ENCODE measurements at regions not wholly inside any gene's neighbourhood (a gene's known extent, or its start where the extent isn't known, plus 50 kb on each side); places are given as distances from the start of the nearest gene placed in this dataset.
A peak's percentile ranks its signal among the peaks of the same experiment; 100 is the strongest.
"Not testable (repeated sequence)": the region's sequence is repeated elsewhere in the genome, so short reads cannot be mapped to it uniquely, and the experiment has no call there.

DNA sequence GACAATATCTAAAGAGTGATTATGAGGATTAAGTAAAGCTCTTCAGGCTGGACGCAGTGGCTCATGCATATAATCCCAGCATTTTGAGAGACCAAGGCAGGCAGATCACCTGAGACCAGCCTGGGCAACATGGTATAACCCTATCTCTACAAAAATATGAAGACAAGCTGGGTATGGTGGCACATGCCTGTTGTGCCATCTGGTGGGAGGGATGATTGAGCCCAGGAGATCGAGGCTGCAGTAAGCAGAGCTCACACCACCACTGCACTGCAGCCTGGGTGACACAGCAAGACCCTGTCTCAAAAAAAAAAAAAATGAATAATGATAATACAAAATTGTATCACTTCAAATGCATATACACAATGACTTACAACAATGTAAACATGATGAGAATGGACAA lies 195.6 kb upstream of the AUTS2 start:
- no peak for DNase-seq

DNA sequence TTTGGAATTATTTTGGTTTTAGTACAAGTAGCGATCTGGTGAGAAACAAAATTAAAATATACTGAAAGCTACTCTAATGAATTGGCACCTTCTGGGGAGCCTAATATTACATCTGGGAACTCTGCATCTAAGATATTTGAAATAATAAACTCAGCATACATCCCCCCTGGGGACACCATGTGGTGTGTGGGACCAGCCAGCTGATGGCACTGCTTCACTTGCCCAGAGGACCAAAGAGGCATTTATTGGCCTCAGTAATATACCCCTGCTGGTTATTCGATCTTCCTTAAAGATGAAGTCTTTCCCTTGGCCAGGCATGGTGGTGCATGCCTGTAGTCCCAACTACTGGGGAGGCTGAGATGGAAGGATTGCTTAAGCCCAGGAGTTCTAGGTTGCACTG lies 195.1 kb upstream of the AUTS2 start:
- DNase-seq = no peak

DNA sequence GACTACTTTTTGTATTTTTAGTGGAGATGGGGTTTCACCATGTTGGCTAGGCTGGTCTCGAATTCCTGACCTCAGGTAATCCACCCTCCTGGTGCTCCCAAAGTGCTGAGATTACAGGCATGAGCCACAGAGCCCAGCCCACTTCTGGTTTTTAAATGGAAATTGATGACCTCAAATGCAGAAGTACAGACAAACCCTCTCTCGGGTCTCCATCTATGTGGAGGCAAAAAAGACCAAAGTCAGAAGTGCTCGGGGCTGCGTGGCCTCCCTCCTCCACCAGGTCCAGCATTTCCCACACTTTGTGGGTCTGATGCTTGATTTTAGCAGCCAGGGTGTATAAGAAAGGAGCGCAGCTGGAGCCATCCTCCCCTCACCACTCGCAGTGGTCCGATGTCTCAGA lies 187.3 kb upstream of the AUTS2 start:
- no peak for DNase-seq

DNA sequence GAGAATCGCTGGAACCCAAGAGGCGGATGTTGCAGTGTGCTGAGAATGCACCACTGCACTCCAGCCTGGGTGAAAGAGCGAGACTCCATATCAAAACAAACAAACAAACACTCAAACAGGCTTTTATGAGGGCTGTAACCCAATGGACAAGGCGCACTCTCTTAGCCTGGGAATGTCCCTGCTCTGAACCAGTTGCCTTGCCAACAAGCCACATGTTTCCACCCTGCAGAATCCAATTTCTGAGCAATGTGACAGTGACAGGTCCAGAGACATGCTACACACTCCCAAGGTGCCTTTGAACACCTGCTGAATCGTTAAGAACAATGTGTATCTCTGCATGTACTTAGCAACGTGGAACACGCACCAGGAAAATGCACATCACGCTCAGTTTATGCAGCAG lies 186.8 kb upstream of the AUTS2 start:
- no peak for DNase-seq

DNA sequence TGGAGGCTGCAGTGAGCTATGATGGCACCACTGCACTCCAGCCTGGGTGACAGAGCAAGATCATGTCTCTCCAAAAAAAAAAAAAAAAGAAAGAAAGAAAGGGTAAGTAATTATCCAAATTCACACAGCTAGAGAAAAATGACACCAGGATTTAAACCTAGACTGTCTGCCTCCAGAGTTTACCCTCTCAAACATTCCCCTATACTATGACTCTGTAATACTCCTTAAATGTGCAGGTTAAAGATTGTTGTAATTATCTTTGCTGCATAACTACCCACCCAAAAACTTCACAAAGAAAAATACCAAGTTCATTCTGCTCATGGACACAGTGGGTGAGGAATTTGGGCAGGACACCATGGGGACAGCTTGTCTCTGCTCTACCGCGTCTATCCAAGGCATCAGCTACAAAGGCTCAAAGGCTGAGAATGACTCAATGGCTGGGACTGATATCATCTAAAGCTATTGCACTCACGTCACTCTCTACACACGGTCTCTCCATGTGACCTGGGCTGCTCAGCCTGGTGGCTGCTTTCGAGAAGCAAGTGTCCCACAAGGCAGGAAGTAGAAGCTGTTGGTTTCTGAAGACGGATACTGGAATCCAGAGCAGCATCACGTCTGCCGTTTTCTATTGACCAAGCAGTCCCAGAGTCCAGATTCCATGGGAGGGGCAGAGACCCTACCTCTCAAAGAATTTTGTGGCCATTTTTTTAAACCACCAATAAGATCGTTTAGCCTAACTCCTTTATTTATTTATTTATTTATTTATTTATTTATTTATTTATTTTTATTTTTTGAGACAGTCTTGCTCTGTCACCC lies 185.7 kb upstream of the AUTS2 start:
- peak; percentile 28 for DNase-seq

DNA sequence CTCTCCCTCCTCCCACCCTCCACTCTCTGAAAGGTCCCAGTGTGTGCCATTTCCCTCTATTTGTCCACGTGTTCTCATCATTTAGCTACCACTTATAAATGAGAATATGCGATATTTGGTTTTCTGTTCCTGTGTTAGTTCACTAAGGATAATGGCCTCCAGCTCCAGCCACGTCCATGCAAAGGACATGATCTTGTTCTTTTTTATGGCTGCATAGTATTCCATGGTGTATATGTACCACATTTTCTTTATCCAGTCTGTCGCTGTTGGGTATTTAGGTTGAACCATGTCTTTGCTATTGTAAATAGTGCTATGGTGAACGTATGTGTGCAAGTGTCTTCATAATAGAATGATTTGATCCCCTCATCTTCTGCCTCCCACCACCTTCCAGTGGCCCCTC lies 183.7 kb upstream of the AUTS2 start:
- DNase-seq = no peak

DNA sequence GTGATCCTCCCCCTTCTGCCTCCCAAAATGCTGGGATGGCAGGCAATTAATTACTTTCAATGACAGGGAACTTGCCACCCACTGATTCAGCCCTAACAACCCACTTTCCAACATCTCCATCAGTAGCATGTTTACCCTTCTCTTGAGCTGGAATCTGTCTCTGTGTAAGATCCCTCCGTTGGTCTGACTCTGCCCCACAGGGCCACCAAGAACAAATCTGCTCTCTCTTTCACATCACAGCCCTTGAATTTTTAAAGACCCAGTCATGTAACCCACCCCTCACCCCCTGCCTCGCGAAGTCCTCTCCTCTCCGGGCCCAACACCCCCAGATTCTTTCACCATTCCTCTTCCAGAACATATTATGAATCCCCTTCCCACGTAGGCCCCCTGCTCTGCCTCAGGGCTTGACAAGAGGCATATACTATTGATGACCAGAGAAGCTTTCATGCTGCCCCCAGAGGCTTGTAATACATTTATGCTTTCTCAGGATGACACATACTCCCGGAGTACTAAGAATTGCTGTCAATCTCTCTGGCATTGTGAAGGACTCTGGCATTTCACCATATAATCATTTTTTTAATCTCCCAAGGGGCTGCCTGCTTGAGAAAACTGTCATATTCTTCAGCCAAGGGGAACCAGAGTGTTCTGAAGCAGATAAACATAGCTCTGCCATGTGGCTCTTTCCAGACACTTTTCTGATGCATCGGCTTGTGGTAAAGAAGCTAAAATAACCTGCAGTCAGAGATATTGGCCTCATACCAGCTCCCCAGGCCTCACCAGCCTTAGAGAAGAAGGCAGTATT lies 179.2 kb upstream of the AUTS2 start:
- no peak for DNase-seq

DNA sequence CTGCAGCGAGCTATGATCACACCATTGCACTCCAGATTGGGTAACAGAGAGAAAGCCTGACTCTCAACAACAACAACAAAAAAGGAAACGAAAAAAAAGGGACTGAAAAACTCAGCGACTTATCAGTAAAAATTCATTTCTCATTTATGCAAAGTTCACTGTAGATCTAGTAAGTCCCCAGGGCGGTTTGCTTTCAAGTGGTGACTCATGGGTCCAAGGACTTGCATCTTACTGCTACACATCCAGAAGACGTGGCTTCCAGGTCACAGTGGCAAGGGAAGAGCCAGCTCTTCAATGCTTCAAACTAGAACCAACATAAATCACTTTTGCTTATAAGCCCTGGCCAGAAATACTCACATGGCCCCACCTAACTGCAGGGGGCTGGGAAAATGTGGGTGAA lies 178.3 kb upstream of the AUTS2 start:
- DNase-seq = no peak

DNA sequence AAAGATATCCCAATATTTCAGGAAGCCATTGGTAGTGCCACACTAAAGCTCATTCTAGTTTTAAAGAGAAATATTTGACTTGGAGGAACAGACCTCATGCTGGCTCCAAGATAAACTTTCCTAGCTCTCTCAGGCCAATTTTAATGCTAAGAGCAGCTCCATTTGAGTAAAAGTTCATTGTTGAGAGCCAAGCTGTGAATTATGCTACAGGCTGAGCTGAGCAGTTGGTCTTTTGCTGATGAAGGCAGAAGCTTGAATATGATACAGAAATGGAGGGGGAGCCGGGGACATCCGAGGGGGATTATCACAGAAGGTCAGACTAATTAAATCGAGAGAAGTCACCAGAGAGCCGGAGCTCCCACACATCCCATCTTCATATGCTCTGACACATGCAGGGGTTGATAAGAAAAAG lies 175.7 kb upstream of the AUTS2 start:
- DNase-seq = no peak

DNA sequence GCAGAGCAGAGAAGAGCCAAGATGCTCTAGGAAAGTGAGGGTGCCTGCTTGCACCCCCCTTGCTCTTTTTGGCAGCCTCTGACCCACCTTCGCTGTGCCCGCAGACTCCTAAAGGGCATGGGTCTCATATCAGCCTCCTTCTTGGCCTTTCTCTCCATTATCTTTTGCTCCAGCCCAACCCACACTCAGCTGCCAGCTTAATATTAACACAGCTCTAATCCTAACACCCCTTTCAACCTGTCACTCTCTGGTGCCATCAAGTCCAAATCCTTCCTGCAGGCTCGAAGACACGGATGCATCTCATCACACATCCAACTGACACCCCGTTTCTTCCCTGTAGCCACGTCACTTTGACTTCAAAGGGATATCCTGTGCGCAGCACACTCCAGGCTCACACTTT lies 171.6 kb upstream of the AUTS2 start:
- DNase-seq = no peak

DNA sequence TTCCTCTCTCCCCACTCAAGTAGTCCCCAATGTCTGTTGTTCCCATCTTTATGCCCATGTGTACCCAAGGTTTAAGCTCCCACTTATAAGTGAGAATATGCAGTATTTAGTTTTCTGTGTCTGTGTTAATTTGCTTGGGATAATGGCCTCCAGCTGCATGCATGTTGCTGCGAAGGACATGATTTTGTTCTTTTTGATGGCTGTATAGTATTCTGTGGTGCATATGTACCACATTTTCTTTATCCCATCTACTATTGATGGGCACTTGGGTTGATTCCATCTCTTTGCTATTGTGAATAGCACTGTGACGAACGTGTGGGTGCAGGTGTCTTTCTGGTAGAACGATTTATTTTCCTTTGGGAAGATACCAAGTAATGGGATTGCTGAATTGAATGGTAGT lies 170.2 kb upstream of the AUTS2 start:
- DNase-seq = no peak

DNA sequence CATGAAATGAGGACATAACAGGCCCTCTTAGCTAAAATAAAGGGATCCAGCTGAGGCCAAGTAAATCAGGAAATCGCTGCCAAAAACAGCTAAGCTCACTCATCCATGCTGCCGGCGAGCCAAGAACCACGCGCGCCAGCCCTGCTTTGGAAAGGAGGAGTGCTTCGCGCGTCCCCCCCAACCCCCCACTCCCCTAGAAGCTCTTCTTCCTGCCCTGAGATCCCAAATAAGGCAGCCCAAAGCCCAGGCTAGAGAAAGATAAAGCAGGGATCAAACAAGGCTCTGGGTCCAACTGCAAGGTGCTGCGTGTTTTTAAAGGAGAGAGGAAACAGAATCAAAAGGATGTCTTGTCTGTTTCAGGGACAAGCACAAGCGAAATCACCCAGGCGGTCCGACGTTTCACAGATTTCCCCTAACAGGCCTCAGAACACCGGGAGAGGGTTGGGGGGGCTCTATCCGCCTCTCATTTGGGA lies 168.3 kb upstream of the AUTS2 start:
- no peak for DNase-seq

DNA sequence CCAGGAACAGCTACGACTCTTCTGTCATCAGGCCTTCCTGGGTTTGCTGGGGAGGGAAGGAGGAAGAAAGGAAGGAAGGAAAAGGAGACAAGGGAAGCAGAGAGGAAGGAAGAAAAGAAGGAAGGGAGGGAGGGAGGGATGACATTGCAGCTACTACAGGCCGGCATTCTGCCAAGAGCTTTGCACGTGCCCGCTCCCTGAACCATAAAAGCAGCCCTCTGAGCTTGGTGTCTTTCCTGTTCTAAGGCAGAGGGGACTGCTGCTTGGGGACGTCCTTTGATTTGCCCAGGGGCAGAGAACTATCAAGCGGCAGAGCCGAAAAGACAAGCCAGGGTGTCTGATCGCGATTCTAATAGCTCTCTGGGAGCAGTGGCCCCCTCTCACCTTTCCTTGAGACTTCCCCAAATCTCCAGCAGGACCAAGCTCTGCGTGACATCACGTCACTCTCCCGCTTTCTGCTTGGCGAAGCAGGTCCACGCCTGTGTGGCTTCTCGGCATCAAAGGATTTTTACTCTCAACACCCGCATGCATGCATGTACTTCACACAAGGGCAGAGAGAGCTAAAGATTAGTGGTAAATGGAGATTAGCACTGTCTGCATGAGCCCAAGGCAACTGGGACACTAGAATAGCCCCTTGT lies 167.8 kb upstream of the AUTS2 start:
- DNase-seq = no peak

DNA sequence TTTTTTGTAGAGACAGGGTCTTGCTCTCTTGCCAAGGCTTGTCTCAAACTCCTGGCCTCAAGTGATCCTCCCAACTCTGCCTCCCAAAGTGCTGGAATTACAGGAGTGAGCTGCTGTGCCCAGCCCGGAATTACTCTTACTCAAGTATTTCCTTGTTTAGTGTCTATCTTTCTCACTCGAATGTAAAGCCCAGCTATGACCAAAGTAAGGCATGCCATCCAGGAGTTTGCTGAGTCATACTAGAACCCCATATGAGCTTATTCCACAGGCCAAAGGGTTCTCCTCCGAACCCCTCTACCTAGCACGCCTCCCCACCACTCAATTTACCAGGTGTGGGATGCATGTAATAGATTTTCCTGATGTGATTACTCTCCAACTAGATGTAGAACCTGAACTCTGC lies 166.6 kb upstream of the AUTS2 start:
- DNase-seq = no peak

DNA sequence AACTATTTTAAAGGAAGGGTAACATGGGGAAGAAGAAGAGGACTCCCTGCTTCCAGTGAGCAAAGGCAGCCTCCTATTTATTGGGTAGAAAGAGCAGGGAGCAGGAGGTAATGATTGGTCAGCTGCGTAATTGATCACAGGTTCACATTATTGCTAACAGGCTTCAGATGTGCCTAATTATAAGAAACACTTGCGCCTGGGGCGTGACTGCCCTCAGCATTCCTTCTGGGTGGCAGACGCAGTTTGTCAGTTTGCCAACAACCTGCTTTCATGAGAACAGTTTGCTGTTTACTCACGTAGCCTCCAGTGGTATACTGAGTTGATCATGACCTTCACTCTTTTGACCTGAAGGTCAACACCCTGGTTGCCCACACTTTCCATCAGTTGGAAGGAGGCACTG lies 166.0 kb upstream of the AUTS2 start:
- not testable (repeated sequence) for DNase-seq

DNA sequence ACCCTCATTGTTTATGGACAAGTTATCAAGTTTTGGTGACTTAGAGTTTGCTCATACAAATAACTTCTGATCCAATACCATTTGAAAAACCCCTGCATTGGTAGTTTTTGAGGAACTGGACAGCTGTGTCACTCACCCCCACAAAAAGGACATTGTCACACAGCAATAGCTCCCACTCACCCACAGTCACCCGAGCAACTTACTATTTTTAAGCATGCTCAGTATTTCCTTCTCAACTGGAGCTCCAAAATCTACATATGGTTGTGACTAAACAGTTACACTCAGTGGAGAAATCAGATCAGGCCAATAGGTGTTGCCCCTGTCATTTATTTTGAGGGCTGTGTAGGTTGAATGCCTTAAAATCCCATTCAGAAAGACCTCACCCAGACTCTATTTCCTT lies 165.2 kb upstream of the AUTS2 start:
- no peak for DNase-seq

DNA sequence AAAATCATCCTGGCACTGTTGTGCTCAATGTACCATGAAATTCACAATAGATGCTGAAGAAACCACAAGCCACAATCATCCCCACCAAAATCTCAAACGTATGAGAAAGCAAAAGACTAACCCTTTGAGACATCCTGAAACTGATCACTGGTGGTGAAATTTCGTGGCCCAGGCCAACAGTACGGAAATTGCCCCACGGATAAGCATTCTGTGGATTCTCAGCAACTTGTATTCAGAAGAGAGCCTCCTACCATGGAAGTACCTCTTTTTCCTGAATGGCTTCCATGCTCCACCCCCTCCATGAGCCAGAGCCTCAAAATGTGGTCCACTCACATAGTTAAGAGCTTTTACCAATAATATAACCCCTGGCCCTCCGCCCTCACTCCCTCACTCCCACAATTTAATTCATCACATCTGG lies 163.9 kb upstream of the AUTS2 start:
- peak; percentile 1 for DNase-seq

DNA sequence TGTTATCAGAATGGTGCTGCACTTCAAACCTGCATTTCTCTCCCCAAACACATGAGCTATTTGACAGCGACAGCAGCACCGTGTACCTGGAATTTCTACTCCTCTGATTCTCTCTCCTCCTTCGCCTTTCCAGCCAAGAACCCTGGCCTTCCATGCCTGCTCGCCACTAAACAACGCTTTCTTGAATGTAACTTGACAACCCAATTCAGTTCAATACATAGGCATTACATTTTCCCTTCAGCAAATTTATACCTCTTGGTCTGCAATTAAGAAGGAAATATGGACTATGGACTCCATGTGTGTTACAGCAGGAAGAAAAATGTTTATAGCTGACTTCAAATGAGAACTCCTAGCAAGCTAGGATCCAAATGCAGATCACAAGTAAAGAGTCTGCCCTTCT lies 162.6 kb upstream of the AUTS2 start:
- DNase-seq = no peak

DNA sequence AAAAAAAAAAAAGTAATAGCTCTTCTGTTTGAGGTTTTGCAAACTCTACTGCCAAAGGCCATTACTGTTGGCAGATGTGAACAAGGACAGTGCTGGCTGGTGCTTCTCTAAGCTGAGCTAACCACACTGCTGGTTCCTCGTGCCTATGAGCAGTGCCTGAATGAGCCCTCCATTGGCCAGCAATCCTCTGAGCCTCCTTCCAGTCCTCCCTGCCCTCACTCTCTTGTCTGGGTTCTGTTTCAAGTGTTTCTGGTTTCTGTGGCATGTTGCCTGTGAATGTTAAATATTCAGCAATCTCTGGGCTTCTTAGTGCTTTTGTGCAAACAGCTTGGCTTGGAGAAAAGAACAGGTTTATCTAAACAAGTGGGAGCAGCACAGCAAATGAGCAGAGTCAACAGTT lies 161.3 kb upstream of the AUTS2 start:
- no peak for DNase-seq

DNA sequence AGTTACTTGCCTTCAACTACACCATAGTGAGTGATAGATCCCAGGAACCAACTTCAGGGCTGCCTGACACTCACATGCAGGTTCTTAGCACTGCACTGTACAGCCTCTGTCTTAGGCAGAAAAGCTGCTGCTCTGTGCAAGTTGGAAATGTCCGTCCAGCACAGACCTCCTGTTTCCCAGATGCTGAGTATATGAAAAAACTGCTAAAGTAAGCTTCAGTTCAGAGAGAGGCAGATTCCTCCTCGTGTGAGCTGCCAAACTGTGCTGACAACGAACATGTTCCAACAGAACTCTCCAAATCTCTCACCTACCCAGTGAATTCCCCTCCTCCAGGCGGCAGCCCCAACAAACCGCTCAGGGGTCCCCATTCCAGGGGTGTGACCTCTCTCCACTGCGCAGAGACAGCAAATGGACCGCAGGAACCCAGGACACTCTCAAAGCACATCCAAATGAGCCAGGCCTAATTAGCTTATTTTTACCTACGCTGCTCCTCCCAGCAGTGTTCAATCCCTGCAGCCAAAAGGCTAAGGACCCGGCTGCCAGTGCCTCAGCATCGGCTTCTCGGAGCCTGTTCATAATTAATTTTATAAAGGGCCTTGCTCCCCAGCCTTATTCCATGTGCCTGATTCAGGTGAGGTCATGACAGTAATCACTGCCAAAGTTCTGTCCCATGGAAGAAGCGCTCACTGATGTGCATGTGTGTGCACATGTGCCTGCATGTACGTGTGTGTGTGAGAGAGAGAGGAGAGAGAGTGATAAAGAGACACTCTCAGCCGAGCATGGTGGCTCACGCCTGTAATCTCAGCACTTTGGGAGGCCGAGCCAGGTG lies 159.5 kb upstream of the AUTS2 start:
- no peak for DNase-seq

DNA sequence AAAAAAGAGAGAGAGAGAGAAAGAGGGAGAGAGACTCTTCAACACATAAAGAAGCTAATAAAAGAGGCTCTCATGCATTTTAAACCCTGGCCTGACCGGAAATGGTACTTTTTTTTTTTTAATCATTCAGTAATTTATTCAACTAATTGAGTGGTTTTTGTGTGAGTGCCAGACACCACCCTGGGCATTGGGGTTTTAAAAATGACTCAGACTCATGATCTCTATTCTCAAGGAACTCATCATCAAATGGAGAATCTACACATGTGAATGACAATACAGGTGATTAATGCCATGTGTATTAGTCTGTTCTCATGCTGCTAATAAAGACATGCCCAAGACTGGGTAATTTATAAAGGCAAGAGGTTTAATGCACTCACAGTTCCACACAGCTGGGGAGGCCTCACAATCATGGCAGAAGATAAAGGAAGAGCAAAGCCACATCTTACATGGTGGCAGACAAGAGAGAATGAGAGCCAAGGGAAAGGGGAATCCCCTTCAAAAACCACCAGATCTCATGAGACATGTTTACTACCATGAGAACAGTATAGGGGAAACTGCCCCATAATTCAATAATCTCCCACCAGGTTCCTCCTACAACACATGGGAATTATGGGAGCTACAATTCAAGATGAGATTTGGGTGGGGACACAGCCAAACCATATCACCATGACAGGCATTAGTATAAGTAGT lies 158.5 kb upstream of the AUTS2 start:
- DNase-seq = no peak

DNA sequence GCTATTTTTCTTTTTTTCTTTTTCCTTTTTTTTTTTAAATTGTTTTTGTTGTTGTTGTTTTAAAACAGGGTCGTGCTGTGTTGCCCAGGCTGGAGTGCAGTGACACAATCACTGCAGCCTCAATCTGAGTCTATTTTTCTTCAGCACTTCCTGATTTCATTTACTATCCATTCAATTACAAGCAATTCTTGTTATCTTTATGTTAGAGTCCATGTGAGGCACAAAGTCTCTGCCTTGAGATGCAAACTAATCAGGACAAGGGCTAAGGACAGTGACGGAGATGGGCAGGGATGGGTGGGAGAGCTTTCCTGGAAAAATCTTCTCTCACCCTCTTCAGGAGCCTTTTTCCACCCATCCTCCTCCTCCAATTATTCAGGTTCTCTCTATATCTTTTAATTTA lies 157.3 kb upstream of the AUTS2 start:
- no peak for DNase-seq

Data from activated CD4-positive, alpha-beta T cell treated with anti-CD3 and anti-CD28 coated beads, Interleukin-2, amount 50 U/mL, for 16 hours (primary cell).